ENCODE measurements at regions not wholly inside any gene's neighbourhood (a gene's known extent, or its start where the extent isn't known, plus 50 kb on each side); places are given as distances from the start of the nearest gene placed in this dataset.

GRCh38 chr6:22476811-22477390, 92.5 kb upstream of the HDGFL1 start:
- TF ChIP-seq CTCF (conservative IDR thresholded peaks at IDR 0.05; ENCODE audit: control insufficient read depth, insufficient read depth, low read depth, low read length) = no peak
- H3K4me3 ChIP-seq (ENCODE audit: control insufficient read depth, low read depth, low read length) = no peak overlapping the region
- no peak for DNase-seq (ENCODE audit: low read depth)

GRCh38 chr6:22497276-22497675, 72.1 kb upstream of the HDGFL1 start:
- TF ChIP-seq CTCF (conservative IDR thresholded peaks at IDR 0.05; ENCODE audit: control insufficient read depth, insufficient read depth, low read depth, low read length) = no peak
- DNase-seq (ENCODE audit: low read depth) = no peak
- H3K4me3 ChIP-seq (ENCODE audit: control insufficient read depth, low read depth, low read length) = no peak overlapping the region

- no peak for TF ChIP-seq CTCF (conservative IDR thresholded peaks at IDR 0.05; ENCODE audit: control insufficient read depth, insufficient read depth, low read depth, low read length)
- DNase-seq (ENCODE audit: low read depth) = no peak
- H3K4me3 ChIP-seq (ENCODE audit: control insufficient read depth, low read depth, low read length) = no peak overlapping the region
Observed at GRCh38 chr6:22499815-22500214, 69.6 kb upstream of the HDGFL1 start.

- DNase-seq (ENCODE audit: low read depth) = no peak
- TF ChIP-seq CTCF (conservative IDR thresholded peaks at IDR 0.05; ENCODE audit: control insufficient read depth, insufficient read depth, low read depth, low read length) = no peak
- no peak overlapping the region for H3K4me3 ChIP-seq (ENCODE audit: control insufficient read depth, low read depth, low read length)
Observed at GRCh38 chr6:22506496-22506895, 62.9 kb upstream of the HDGFL1 start.

GRCh38 chr6:22512686-22513427, 56.5 kb upstream of the HDGFL1 start:
- DNase-seq (ENCODE audit: low read depth) = peak; percentile 5
- H3K4me3 ChIP-seq (ENCODE audit: control insufficient read depth, low read depth, low read length) = no peak overlapping the region
- TF ChIP-seq CTCF (conservative IDR thresholded peaks at IDR 0.05; ENCODE audit: control insufficient read depth, insufficient read depth, low read depth, low read length) = no peak

GRCh38 chr6:22513667-22514066, 55.7 kb upstream of the HDGFL1 start:
- DNase-seq (ENCODE audit: low read depth) = no peak
- H3K4me3 ChIP-seq (ENCODE audit: control insufficient read depth, low read depth, low read length) = no peak overlapping the region
- no peak for TF ChIP-seq CTCF (conservative IDR thresholded peaks at IDR 0.05; ENCODE audit: control insufficient read depth, insufficient read depth, low read depth, low read length)
